K562 (cell line): ENCODE measurements at regions not wholly inside any gene's neighbourhood (a gene's known extent, or its start where the extent isn't known, plus 50 kb on each side); places are given as distances from the start of the nearest gene placed in this dataset.

ENCODE experiments used
- GATAD2A ChIP-seq: fragments of 450-650 bp; IDR thresholded peaks from 2 replicates; pipeline ENCODE4 v1.6.1; 2017
- KDM1A ChIP-seq, 2 experiments: fragments of 450-650 bp; IDR thresholded peaks; 2 replicates each; pipeline ENCODE4 v1.6.1; 2016; ENCODE audit warnings: mild to moderate bottlenecking in 2 of 2
- MCM7 ChIP-seq, 2 experiments: fragments of 450-650 bp; IDR thresholded peaks; 2 replicates each; pipeline ENCODE4 v1.6.1; 2016 to 2018
- NCOA6 ChIP-seq: fragments of 450-650 bp; IDR thresholded peaks from 2 replicates; pipeline ENCODE4 v1.6.1; 2017; ENCODE audit warnings: mild to moderate bottlenecking
- NEUROD1 ChIP-seq: fragments of 150-350 bp; IDR thresholded peaks from 2 replicates; pipeline ENCODE4 v1.6.1; 2014; ENCODE audit warnings: borderline replicate concordance, low read length, low read depth; ENCODE audit not compliant: partially characterized antibody
- RBM15 ChIP-seq: fragments of 200-400 bp; formaldehyde crosslinking; IDR thresholded peaks from 2 replicates; pipeline ENCODE4 v1.6.1; 2018; ENCODE audit warnings: mild to moderate bottlenecking, low read length, moderate library complexity; ENCODE audit not compliant: insufficient read depth
- RBM17 ChIP-seq: fragments of 200-400 bp; formaldehyde crosslinking; IDR thresholded peaks from 2 replicates; pipeline ENCODE4 v1.6.1; 2017; ENCODE audit warnings: low read depth, mild to moderate bottlenecking, low read length, borderline replicate concordance
- U2AF2 ChIP-seq: fragments of 200-400 bp; formaldehyde crosslinking; optimal IDR thresholded peaks from 2 replicates; pipeline ENCODE3; 2017; ENCODE audit warnings: low read depth, mild to moderate bottlenecking, low read length
- ZNF444 ChIP-seq: fragments of 250-450 bp; sonication (Bioruptor Pico); IDR thresholded peaks from 2 replicates; pipeline ENCODE4 v1.4.0; 2020; ENCODE audit warnings: mild to moderate bottlenecking, moderate library complexity
- ZNF445 ChIP-seq: fragments of 250-450 bp; sonication (Bioruptor Pico); IDR thresholded peaks from 2 replicates; pipeline ENCODE4 v1.4.0; 2020; ENCODE audit warnings: low read depth, mild to moderate bottlenecking, moderate library complexity
- TF ChIP-seq, protein P1 (sequence below): sonication (generic); formaldehyde crosslinking; IDR thresholded peaks from 2 replicates; pipeline ENCODE4 v1.8.1; 2023; ENCODE audit warnings: missing genetic modification reagents, mild to moderate bottlenecking, borderline replicate concordance

DNA sequence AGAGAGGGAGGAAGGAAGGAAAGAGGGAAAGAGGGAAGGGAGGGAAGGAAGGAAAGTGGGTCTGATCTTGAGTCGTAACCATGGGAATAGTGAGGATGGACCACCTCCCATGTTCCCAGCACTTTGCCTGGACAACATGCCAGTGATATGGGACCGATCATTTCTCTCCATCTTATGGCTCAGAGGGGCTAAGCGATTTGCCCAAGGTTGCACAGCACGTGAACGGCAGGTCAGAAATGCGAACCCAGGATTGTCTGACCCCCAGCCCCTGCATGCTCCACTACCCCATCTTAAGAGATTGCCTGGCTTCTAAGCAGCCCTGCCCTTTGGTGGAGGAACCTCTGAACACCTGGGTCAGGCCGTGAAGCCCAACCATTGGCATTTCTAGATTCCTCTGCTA, 109.0 kb upstream of the CARD11 start (continued):
- TF ChIP-seq NEUROD1 = no peak
- no peak for TF ChIP-seq ZNF445
- no peak for TF ChIP-seq ZNF444 (CRISPR knock-in tag)
- TF ChIP-seq U2AF2 = no peak
- TF ChIP-seq KDM1A (IDR thresholded peaks at IDR 0.05) = peak in 1 of 2 experiments; percentile 23; a peak in 1 of 4 replicates
- TF ChIP-seq NCOA6 = no peak
- TF ChIP-seq GATAD2A = no peak
- no peak for TF ChIP-seq RBM17
- TF ChIP-seq, protein P1, sequence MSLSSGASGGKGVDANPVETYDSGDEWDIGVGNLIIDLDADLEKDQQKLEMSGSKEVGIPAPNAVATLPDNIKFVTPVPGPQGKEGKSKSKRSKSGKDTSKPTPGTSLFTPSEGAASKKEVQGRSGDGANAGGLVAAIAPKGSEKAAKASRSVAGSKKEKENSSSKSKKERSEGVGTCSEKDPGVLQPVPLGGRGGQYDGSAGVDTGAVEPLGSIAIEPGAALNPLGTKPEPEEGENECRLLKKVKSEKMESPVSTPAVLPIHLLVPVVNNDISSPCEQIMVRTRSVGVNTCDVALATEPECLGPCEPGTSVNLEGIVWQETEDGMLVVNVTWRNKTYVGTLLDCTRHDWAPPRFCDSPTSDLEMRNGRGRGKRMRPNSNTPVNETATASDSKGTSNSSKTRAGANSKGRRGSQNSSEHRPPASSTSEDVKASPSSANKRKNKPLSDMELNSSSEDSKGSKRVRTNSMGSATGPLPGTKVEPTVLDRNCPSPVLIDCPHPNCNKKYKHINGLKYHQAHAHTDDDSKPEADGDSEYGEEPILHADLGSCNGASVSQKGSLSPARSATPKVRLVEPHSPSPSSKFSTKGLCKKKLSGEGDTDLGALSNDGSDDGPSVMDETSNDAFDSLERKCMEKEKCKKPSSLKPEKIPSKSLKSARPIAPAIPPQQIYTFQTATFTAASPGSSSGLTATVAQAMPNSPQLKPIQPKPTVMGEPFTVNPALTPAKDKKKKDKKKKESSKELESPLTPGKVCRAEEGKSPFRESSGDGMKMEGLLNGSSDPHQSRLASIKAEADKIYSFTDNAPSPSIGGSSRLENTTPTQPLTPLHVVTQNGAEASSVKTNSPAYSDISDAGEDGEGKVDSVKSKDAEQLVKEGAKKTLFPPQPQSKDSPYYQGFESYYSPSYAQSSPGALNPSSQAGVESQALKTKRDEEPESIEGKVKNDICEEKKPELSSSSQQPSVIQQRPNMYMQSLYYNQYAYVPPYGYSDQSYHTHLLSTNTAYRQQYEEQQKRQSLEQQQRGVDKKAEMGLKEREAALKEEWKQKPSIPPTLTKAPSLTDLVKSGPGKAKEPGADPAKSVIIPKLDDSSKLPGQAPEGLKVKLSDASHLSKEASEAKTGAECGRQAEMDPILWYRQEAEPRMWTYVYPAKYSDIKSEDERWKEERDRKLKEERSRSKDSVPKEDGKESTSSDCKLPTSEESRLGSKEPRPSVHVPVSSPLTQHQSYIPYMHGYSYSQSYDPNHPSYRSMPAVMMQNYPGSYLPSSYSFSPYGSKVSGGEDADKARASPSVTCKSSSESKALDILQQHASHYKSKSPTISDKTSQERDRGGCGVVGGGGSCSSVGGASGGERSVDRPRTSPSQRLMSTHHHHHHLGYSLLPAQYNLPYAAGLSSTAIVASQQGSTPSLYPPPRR (CRISPR knock-in tag) = no peak
- TF ChIP-seq RBM15 = no peak
- no peak for TF ChIP-seq MCM7 (IDR thresholded peaks at IDR 0.05)
